Right ventricle myocardium inferior (tissue), 1 donor: ENCODE measurements at regions not wholly inside any gene's neighbourhood (a gene's known extent, or its start where the extent isn't known, plus 50 kb on each side); places are given as distances from the start of the nearest gene placed in this dataset.
"Not testable (repeated sequence)": the region's sequence is repeated elsewhere in the genome, so short reads cannot be mapped to it uniquely, and the experiment has no call there.

ENCODE experiments used
- ATAC-seq: fragments of 200-7000 bp; cut with Tn5 transposase; one replicate; pipeline ENCODE4 v1.9.1; 2020; ENCODE audit warnings: mild to moderate bottlenecking, moderate library complexity
- DNase-seq: peaks from one replicate; pipeline ENCODE4 v3.0.0; 2021; ENCODE audit errors: missing footprints
- intact Hi-C: fragments of 100-400 bp; cut with DNase I; formaldehyde crosslinking; loops from one replicate; pipeline ENCODE4 v1.11.0; 2022
- donor health status: DM: no; HTN: yes; CAD: no; lungs with severe emphysema.

DNA sequence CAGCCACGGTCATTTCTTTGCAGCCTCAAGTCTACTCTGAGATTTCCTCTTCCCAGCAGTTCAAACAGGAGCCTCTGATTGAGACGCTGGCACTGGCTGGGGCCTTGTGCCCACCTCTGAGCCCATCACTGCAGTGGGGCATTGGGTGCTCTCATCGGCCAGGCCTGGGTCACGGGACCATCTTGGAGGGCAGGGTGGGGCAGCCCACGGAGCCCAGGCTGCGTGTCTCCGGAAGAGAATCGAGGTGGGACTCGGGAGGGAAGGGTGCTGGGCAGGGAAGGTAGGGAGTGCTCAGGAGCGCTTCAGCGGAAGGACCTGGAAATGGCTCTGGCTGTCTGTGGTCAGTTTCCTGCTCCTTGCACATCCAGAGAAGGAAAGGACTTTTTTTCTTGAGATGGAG is 82.4 kb downstream of the RTP5 start:
- DNase-seq, result no peak
- intact Hi-C loops, result no loop called here

DNA sequence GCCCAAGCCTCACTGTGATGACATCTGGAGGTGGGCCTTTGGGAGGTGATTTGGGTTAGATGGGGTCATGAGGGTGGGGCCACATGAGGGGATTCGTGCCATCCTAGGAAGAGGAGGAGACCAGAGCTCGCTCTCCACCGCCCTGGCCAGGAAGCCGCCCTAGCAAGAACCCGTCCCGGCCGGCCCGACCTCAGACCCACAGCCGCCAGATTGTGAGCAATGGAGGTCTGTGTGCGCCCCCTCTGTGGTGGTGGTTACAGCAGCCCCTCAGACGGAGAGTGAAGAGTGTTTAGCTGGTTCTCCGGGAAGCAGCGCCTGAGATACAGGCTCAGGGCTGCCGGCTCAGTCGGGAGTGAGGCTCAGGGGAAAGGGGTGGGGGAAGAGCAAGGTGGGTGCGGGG is 83.3 kb downstream of the RTP5 start:
- ATAC-seq (no peak), DNase-seq (no peak)
- intact Hi-C loops, result no loop called here

More for the DNA sequence above, 82.4 kb downstream of the RTP5 start:
- no peak for ATAC-seq

DNA sequence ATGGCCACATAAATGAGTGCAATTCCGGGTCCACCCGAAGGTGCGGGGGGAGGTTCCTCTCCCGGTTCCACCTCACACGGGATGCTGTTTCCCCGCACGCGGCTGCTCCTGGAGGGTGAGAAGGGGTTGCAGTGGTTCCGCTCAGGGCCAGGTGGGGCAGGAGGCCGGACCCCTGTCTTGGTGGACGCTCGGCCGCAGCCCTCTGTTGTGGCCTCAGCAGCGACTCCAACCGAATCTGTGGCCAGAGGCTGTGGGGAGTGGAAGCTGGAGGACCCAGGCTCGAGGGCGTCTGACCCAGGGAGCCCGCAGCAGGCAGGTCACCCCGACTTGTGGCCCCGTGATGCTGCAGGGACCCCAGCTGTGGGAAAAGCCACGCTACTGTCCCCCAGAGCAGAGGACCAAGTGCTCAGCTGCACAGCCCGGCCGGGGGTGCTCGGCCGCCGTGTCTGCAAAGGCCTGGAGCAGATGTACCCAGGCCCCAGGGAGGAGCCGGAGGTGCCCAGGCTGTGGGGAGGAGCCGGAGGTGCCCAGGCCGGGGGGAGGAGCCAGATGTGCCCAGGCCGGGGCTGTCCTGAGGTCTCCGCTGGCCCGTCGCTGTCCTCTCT is 83.9 kb downstream of the RTP5 start:
- ATAC-seq (no peak), DNase-seq (no peak)
- intact Hi-C loops, result no loop called here

DNA sequence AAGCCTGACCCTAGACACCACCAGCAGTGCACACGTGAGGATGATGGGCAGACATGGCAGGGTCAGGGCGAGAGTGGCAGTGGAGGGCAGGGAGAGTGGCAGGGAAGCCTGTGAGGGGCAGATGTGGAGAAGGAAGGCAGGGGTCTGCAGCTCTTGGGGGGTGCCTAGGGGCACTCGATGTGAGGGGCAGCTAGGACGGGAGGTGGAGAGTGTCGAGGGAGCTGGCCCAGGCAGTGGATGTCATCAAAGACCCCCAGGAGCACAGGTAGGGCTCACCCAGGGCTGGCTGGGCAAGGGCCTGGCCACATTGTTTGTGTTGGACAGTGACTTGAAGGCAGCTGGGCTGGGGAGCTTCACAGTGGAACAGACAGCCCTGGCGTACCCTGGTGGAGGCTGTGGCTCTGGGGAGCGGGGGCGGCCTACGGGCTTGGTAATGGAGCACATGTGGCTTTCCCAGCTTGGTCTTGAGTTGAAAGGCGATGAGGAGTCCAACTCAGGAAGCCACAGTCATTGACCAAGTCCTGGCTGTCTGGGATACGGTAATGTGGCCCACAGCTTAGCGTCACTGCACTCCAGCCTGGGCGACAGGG is 87.1 kb downstream of the RTP5 start:
- DNase-seq (no peak), ATAC-seq (no peak)
- intact Hi-C loops, result no loop called here

DNA sequence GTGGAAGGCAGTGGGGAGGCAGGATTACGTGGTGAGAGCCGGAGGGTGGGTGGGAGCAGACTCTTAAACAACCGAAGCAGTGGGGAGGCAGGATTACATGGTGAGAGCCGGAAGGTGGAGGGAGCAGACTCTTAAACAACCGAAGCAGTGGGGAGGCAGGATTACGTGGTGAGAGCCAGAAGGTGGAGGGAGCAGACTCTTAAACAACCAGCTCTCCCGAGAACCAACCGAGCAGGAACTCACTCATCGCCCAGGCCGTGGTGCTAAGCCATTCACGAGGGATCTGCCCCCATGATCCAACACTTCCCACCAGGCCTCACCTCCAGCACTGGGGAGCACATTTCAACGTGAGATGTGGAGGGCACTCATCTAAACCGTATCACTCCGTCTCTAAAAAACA is 87.7 kb downstream of the RTP5 start:
- DNase-seq (no peak), ATAC-seq (no peak)
- intact Hi-C loops, result no loop called here

DNA sequence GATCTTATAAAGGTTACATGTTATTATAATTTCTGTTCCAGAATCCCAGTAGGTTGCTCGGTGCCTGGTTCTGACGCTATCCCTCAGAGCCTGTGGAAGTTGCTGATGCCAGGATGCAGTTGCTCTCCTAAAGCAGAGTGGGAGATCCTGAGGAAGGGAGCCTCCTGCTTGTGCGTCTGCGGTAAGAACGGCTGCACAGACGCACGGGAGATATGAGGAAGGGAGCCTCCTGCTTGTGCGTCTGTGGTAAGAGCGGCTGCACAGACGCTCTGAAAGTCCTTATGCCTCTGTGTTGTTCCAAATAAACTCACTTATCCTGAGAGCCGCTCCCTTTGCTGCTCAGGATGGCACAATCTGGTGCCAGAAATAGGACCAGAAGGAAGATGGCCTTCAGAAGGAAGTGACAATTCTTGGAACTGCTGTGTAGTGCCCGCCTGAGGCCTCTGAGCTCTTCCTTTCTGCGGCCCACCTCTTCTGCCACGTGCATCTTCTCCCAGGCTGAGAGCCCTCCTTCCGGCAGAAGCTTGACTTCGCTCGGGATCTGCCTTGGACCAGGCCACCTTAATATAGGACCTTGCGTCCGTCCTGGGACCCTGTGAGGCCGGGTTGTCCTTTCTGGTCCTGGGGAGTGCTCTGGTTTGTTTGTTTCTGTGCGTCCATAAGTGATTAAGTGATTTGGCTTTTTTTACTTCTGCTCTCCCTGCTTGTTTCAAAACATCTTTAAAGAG is 89.5 kb downstream of the RTP5 start:
- no peak for DNase-seq
- intact Hi-C loops, result no loop called here
- ATAC-seq, result no peak

DNA sequence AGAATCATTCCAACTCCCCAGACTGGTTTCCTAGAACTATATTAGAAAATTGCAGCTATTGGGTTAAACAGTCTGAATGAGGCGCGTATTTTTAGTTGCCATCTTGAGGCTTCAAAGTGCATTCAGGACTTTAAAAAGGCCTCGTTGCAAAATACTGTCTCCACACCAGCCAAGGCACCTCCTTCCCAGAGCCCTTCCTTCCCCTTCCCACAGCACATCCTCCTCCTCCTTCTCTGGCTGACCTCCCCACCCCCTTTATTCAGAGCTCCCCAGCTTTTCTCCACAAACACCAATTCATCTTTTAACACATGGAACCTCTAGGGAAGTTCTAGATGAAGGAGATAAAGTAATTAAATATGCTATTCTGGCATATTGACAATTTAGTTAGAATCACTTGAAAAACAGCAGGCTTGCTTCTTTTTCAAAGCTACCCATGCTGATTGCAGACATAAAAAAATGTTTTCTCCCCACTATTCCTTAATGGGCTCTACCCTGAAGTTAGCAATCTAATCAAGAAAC is 90.3 kb downstream of the RTP5 start:
- DNase-seq (no peak), ATAC-seq (no peak)
- intact Hi-C loops, result no loop called here

DNA sequence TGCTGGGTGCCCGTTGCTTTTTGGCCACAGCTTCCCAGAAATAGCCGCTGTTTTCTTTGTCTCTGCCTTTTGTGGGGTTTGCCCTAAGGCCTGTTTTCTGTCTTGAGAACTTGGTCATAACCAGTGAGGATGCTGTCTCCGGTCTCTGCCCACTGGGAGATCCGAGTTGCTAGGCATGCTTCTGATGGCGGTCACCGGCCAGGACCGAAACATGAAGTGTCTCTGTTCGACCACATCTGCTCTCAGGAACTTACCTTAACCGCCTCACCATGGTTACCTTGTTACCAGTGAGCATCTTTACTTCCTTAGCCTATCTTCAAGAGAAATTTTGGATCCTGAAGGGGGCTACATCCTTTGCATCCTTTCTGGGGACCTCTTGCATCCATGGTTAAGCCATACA is 91.9 kb downstream of the RTP5 start:
- DNase-seq (no peak), ATAC-seq (no peak)
- intact Hi-C loops, result no loop called here

DNA sequence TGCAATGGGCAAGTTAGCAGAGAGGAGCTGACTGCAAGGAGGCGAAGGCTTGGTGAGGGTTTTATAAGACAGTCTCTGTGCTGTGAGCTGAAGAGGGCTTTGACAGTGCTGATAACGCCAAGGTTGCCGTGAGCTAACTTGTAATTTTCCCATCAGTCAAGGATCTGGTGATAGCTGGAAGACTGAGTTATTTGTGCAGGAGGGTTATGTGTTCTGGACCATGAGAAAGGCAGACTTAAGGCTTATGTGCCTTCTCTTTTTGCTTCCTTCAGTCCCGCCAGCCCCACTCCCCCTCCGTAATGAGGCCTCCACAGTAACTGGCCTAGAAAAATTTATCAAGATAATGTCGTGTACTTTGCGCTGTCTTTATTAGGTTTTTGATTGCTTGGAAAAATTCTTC is 94.6 kb downstream of the RTP5 start:
- no peak for DNase-seq

DNA sequence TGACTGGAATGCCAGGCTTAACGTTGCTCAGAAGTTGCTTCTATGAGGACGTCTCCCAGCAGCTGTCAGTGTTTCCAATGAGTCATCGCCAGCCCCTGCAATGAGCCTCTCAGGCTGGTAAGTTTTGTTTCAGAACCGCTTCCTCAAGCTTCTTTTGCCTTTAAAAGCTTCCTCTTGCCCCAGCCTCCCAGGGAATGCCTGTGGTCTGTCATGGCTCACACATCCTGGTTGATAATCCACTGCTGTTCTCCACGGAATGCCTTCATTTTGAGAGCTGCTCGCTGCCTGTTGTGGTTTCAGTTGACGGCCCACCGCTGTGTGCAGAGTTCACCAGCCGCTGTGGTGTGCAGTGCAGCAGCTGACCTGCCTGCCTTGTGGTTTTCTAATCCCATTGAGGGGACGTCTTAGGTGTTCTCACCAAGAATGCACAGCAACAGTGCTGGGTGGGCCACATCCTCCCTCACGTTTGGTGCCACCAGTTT is 96.4 kb downstream of the RTP5 start:
- ATAC-seq, result peak; percentile 54
- intact Hi-C loops, result no loop called here
- no peak for DNase-seq

More for the DNA sequence above, 94.6 kb downstream of the RTP5 start:
- no peak for ATAC-seq
- intact Hi-C loops, result no loop called here

DNA sequence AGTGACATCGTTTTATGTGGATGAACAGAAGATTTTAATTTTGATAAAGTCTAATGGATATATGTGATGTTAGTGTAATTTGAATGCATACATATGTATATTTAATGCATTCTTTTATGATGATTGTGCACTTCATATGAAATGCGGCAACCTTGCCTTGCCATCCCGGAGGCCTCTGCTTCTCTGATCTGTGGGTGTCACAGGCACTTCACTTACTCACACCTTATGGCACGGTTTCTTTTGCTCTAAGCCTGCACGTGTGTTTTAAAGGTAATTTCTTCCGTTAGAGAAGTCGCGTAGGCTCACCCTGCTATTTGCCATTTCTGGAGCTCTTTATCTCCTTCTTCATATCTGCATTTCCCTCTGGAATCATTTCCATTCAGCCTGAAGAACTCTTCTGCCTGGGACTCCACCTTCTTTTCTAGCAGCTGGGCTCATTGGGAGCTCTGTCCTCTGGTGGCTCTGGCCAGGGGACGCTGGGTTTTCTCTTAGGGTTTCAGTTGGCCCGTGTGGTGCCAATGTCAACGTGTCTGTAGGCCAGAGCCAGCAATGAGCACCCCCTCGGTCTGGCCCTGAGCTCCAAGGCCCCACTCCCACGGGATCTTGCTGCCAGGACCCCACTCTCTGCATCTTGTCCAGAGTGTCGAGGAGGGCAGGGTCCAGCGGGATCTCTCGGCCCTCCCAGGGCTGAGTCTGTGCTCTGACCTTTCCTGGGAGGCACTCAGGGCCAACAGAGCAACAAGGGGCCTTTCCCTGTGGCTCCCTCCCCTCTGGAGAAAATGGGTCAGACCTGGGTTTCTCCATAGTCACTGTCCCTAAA is 97.3 kb downstream of the RTP5 start:
- DNase-seq, result no peak
- intact Hi-C loops, result no loop called here
- no peak for ATAC-seq

DNA sequence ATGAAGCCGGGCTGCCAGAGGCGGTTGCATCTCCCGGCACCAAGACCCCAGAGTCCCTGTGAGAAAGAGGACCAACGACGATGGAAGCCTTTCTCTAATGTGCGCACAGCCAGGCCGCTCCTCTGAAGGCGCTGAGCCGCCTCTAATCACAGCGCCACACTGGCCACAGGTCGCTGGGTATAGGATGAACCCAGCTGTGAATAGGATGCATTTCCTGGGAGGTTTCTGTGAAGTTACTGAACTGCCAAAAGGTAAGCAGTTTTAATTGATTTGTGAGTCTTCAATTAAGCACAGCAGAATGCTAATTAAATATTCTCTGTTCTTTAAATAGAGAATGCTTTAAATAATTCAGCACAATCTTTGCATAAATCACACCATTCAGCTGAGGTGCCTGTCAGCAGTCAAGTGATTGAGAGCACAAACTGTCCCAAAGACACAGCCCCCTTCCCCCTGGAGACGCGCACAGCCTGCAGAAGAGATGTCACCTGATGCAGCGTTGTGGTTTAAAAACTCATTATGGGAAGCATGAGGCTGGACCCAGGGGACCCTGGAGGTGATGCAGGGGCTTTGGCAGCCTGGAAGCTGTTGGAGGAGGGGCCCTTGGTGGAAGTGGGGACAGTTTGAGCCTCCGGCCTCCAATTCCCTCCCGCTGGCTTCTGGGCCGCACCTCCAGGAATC is 98.1 kb downstream of the RTP5 start:
- intact Hi-C loops, result no loop called here
- ATAC-seq, result no peak

DNA sequence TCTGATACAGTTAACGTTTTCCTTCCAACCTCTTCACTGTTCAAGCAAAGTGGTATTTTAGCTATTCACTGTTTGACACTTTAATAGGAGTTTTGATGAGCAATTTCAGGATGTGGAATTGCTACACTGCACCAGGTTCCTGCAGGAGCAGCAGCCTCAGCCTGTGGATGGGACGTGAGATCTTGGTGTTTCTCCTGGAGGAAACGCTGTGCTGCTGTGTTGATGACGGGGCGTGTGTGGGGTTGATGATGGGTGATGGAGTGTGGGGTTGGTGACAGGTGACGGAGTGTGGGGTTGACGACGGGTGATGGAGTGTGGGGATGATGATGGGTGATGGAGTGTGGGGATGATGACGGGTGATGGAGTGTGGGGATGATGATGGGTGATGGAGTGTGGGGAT is 98.9 kb downstream of the RTP5 start:
- ATAC-seq (no peak), DNase-seq (no peak)
- intact Hi-C loops, result no loop called here

More for the DNA sequence above, 98.1 kb downstream of the RTP5 start:
- DNase-seq, result no peak

DNA sequence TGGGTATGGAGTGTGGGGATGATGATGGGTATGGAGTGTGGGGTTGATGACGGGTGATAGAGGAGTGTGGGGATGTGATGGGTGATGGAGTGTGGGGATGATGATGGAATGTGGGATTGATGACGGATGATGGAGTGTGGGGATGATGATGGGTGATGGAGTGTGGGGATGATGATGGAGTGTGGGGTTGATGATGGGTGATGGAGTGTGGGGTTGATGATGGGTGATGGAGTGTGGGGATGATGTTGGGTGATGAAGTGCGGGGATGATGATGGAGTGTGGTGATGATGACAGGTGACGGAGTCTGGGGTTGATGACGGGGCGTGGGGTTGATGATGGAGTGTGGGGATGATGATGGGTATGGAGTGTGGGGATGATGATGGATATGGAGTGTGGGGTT is 99.7 kb downstream of the RTP5 start:
- ATAC-seq, DNase-seq, intact Hi-C loops: not testable (repeated sequence)

DNA sequence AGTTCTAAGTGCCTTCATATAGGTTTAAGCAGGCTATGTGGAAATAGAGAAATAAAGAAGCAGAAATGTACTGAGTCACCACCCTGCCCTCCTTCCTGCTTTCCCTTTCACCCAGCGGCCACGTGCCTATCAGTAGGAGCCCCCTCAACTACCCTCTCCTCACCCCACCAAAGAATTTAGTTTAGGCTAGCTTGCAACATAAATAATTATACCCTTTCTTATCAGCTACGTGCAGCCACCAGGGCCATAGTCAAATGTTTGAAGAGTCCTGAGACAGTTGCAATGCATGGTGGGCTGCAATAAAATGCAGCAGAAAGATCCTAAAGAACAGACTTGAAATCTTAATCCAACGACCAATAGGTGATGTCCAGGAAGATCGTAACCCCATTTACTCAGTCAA is 101.2 kb downstream of the RTP5 start:
- intact Hi-C loops, result no loop called here
- no peak for ATAC-seq

DNA sequence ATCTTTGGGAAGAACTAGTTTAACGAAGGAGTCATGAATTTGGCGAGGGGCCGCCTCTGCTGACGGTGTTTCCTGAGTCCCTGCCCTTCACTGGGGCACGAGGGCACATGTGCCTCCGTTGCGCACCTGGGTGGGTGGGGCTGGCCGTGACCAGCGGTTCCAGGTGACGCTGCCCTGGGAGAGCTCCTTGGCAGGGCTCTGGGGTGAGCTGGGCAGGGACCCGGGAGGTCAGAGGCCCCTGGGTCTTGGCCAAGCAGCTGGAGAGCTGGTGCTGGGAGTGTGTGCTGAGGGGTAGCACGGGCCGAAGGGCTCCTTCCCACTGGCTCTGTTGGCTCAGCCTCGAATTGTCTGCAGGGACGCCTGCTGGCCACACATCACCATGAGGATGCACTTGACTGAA is 104.6 kb downstream of the RTP5 start:
- intact Hi-C loops, result no loop called here
- no peak for DNase-seq
- no peak for ATAC-seq

More for the DNA sequence above, 101.2 kb downstream of the RTP5 start:
- no peak for DNase-seq

DNA sequence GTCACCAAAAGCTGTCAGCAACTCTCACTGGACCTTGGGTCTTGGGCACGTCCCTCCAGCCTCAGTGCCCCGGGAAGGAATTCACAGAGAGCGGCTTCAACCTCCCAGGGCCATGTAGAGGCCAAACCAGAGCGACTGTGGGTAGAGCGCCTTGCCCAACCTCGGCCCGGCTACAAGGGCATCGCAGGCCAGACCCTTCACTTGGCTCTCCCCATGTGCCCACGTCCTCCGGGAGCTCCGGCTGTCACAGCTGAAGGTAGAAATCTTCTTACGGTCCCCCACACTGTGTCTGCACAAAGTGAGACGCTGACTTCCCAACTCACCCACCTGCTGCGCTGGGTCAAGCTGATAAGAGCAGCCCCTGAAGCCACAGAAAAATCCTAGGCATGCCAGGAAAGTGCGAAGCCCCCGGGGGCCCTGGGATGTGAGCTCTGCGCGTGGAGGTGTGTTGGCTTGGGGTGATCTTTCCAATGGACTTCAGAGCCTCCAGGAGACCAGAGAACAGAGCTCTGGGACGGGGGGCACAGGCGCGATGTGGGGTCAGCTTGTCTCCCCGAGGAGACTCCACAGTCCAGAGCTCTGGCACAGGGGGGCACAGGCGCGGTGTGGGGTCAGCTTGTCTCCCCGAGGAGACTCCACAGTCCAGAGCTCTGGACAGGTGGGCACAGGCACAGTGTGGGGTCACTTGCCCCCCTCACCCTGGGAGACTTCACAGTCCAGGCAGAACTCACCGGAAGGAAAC is 105.5 kb downstream of the RTP5 start:
- ATAC-seq (no peak), DNase-seq (no peak)
- intact Hi-C loops, result no loop called here
